ENCODE measurements at regions not wholly inside any gene's neighbourhood (a gene's known extent, or its start where the extent isn't known, plus 50 kb on each side); places are given as distances from the start of the nearest gene placed in this dataset.

- TF ChIP-seq CTCF (conservative IDR thresholded peaks at IDR 0.05; ENCODE audit: low read depth in 2 of 2) (no peak), POLR2AphosphoS5 (IDR thresholded peaks at IDR 0.05; ENCODE audit: low read depth) (no peak), EZH2 (IDR thresholded peaks at IDR 0.05; ENCODE audit: low read depth, unreplicated experiment) (no peak), EZH2phosphoT487 (IDR thresholded peaks at IDR 0.05; ENCODE audit: unreplicated experiment) (no peak), ETS1 (IDR thresholded peaks at IDR 0.05) (no peak), REST (IDR thresholded peaks at IDR 0.05; ENCODE audit: unreplicated experiment) (no peak), CREB1 (CRISPR knock-in tag; IDR thresholded peaks at IDR 0.05; ENCODE audit: low read depth) (no peak), ZNF331 (CRISPR knock-in tag; IDR thresholded peaks at IDR 0.05; ENCODE audit: low read depth) (no peak)
Observed at GRCh38 chr21:28833609-28834008, 159.1 kb downstream of the LTN1 start.

Data from GM23338 (cell line).